Liver (tissue), 3 donors: ENCODE measurements at regions not wholly inside any gene's neighbourhood (a gene's known extent, or its start where the extent isn't known, plus 50 kb on each side); places are given as distances from the start of the nearest gene placed in this dataset.

Experiments
- HNF4A ChIP-seq, 2 donors: conservative IDR thresholded peaks; 2 replicates each; pipeline ENCODE4 v1.6.1; 2016; ENCODE audit warnings: antibody characterized with exemption in 2 of 2, mild to moderate bottlenecking in 2 of 2
- TF ChIP-seq, protein P1 (sequence below): IDR thresholded peaks from 2 replicates; pipeline ENCODE4 v1.6.1; 2016; ENCODE audit warnings: antibody characterized with exemption, mild to moderate bottlenecking
- TF ChIP-seq, protein P2 (sequence below): fragments of 150-350 bp; IDR thresholded peaks from 2 replicates; pipeline ENCODE4 v1.5.1; 2017; ENCODE audit warnings: improper control_type of control experiment, low read depth, low read length; ENCODE audit not compliant: missing input control
- donor health status: healthy.
- donor health status: healthy.

DNA sequence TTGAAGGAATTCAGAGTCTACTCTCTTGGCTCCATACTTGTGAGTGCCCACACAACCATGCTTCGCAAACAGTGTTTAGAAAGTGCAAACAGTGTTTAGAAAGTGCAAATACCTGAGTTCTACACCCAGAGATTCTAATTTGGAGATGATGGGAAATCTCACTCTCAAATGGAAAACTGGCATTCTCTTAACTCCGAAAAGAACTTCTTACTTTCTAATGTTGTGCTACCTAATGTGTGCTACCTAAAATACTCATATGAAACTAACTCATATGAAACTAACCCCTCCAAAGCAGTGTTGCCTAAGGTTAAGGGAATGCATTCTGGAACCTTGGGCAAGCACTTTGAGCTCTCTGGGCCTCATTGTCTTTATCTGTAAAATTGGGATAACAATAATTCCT, 55.5 kb upstream of the ZNF366 start:
- no peak for TF ChIP-seq HNF4A (conservative IDR thresholded peaks at IDR 0.05)
- TF ChIP-seq, protein P1, sequence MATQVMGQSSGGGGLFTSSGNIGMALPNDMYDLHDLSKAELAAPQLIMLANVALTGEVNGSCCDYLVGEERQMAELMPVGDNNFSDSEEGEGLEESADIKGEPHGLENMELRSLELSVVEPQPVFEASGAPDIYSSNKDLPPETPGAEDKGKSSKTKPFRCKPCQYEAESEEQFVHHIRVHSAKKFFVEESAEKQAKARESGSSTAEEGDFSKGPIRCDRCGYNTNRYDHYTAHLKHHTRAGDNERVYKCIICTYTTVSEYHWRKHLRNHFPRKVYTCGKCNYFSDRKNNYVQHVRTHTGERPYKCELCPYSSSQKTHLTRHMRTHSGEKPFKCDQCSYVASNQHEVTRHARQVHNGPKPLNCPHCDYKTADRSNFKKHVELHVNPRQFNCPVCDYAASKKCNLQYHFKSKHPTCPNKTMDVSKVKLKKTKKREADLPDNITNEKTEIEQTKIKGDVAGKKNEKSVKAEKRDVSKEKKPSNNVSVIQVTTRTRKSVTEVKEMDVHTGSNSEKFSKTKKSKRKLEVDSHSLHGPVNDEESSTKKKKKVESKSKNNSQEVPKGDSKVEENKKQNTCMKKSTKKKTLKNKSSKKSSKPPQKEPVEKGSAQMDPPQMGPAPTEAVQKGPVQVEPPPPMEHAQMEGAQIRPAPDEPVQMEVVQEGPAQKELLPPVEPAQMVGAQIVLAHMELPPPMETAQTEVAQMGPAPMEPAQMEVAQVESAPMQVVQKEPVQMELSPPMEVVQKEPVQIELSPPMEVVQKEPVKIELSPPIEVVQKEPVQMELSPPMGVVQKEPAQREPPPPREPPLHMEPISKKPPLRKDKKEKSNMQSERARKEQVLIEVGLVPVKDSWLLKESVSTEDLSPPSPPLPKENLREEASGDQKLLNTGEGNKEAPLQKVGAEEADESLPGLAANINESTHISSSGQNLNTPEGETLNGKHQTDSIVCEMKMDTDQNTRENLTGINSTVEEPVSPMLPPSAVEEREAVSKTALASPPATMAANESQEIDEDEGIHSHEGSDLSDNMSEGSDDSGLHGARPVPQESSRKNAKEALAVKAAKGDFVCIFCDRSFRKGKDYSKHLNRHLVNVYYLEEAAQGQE, result no peak
- TF ChIP-seq, protein P2, sequence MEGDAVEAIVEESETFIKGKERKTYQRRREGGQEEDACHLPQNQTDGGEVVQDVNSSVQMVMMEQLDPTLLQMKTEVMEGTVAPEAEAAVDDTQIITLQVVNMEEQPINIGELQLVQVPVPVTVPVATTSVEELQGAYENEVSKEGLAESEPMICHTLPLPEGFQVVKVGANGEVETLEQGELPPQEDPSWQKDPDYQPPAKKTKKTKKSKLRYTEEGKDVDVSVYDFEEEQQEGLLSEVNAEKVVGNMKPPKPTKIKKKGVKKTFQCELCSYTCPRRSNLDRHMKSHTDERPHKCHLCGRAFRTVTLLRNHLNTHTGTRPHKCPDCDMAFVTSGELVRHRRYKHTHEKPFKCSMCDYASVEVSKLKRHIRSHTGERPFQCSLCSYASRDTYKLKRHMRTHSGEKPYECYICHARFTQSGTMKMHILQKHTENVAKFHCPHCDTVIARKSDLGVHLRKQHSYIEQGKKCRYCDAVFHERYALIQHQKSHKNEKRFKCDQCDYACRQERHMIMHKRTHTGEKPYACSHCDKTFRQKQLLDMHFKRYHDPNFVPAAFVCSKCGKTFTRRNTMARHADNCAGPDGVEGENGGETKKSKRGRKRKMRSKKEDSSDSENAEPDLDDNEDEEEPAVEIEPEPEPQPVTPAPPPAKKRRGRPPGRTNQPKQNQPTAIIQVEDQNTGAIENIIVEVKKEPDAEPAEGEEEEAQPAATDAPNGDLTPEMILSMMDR, result no peak
